ENCODE measurements at regions not wholly inside any gene's neighbourhood (a gene's known extent, or its start where the extent isn't known, plus 50 kb on each side); places are given as distances from the start of the nearest gene placed in this dataset.

- no peak for TF ChIP-seq CTCF (IDR thresholded peaks at IDR 0.05; ENCODE audit: low read depth, low read length, missing control alignments)
- no peak overlapping the region for H3K4me3 ChIP-seq (replicated peaks; ENCODE audit: low read depth, low read length)
- no peak for DNase-seq (ENCODE audit: extremely low read depth, low read depth)
These were observed 81.2 kb downstream of the TMEM18 start for GRCh38 chr2:595831-596592.

- TF ChIP-seq CTCF (IDR thresholded peaks at IDR 0.05; ENCODE audit: low read depth, low read length, missing control alignments) = no peak
- DNase-seq (ENCODE audit: extremely low read depth, low read depth) = no peak
- H3K4me3 ChIP-seq (replicated peaks; ENCODE audit: low read depth, low read length) = no peak overlapping the region
These were observed 81.9 kb downstream of the TMEM18 start for GRCh38 chr2:595141-595815.

GRCh38 chr2:594297-594949 is 82.8 kb downstream of the TMEM18 start:
- DNase-seq (ENCODE audit: extremely low read depth, low read depth) = no peak
- no peak overlapping the region for H3K4me3 ChIP-seq (replicated peaks; ENCODE audit: low read depth, low read length)
- TF ChIP-seq CTCF (IDR thresholded peaks at IDR 0.05; ENCODE audit: low read depth, low read length, missing control alignments) = no peak

- no peak for TF ChIP-seq CTCF (IDR thresholded peaks at IDR 0.05; ENCODE audit: low read depth, low read length, missing control alignments)
- H3K4me3 ChIP-seq (replicated peaks; ENCODE audit: low read depth, low read length) = no peak overlapping the region
- DNase-seq (ENCODE audit: extremely low read depth, low read depth) = no peak
These were observed 83.7 kb downstream of the TMEM18 start for GRCh38 chr2:593356-594026.

- DNase-seq (ENCODE audit: extremely low read depth, low read depth) = no peak
- no peak for TF ChIP-seq CTCF (IDR thresholded peaks at IDR 0.05; ENCODE audit: low read depth, low read length, missing control alignments)
- H3K4me3 ChIP-seq (replicated peaks; ENCODE audit: low read depth, low read length) = no peak overlapping the region
These were observed 84.5 kb downstream of the TMEM18 start for GRCh38 chr2:592737-593136.

- no peak for DNase-seq (ENCODE audit: extremely low read depth, low read depth)
- no peak overlapping the region for H3K4me3 ChIP-seq (replicated peaks; ENCODE audit: low read depth, low read length)
These were observed 86.7 kb downstream of the TMEM18 start for GRCh38 chr2:590214-591175.

More at GRCh38 chr2:590214-591175, 86.7 kb downstream of the TMEM18 start:
- TF ChIP-seq CTCF (IDR thresholded peaks at IDR 0.05; ENCODE audit: low read depth, low read length, missing control alignments) = no peak
